Esophagus muscularis mucosa (tissue), 4 donors: ENCODE measurements at regions not wholly inside any gene's neighbourhood (a gene's known extent, or its start where the extent isn't known, plus 50 kb on each side); places are given as distances from the start of the nearest gene placed in this dataset.

Experiments used
- CTCF ChIP-seq, 3 experiments: fragments of 200-600 bp in 2 of 3; fragments of 450-650 bp in 1 of 3; sonication (generic) in 2 of 3; IDR thresholded peaks; one replicate each; pipeline ENCODE4 v1.5.1; 2017 to 2019; ENCODE audit warnings: antibody characterized with exemption in 3 of 3, mild to moderate bottlenecking in 2 of 3, moderate library complexity in 1 of 3
- EP300 ChIP-seq: sonication (generic); formaldehyde crosslinking; IDR thresholded peaks from one replicate; pipeline ENCODE4 v1.6.1; 2017; ENCODE audit warnings: antibody characterized with exemption
- POLR2AphosphoS5 ChIP-seq, 2 donors: sonication (generic); formaldehyde crosslinking; IDR thresholded peaks; one replicate each; pipeline ENCODE4 v1.6.1; 2017; ENCODE audit warnings: antibody characterized with exemption in 2 of 2

DNA sequence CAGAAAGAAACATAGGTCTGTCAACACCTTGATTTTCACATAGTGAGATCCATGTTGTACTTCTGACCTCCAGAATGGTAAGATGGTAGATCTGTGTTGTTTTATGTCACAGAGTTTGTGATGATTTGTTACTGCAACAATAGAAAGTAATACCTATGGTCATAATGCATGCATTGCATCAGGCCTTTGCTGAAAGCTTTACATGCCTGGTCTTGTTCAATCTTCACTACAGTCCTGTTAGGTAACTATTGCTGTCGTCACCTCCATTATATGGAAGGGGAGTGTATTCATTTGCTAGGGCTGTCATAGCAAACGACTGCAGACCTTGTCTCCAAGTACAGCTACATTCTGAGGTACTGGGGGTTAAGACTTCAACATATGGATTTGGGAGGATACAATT lies 243.5 kb downstream of the ANAPC1 start:
- TF ChIP-seq CTCF (IDR thresholded peaks at IDR 0.05) (no peak), POLR2AphosphoS5 (IDR thresholded peaks at IDR 0.05) (no peak), EP300 (no peak)
